ENCODE measurements at regions not wholly inside any gene's neighbourhood (a gene's known extent, or its start where the extent isn't known, plus 50 kb on each side); places are given as distances from the start of the nearest gene placed in this dataset.
"Not testable (repeated sequence)": the region's sequence is repeated elsewhere in the genome, so short reads cannot be mapped to it uniquely, and the experiment has no call there.

DNA sequence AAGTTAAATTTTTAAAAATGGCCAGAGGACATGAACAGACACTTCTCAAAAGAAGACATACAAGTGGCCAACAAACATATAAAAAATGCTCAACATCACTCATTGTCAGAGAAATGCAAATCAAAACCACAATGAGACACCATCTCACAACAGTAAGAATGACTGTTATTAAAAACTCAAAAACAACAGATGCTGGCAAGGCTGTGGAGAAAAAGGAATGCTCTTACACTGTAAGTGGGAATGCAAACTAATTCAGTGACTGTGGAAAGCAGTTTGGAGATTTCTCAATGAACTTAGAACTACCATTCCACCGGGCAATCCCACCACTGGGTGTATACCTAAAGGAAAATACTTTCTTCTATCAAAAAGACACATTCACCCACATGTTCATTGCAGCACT lies 168.5 kb upstream of the PIK3R1 start:
- Histone ChIP-seq H3K4me1 (replicated peaks) (peaks cover 15% of the 10 kb centered on the region), H3K27me3 (replicated peaks) (no peaks in the 10 kb centered on the region), H3K4me3 (no peak overlapping the region), H3K27ac (peak overlapping the region; percentile 87), H3K36me3 (no peaks in the 10 kb centered on the region), H3K9me3 (replicated peaks) (0 out of 2 replicates have a peak, but pooled peaks cover 3% of the 10 kb centered on the region)
- DNase-seq (ENCODE audit: low read depth in 1 of 2, low spot score in 2 of 2) = peak in 1 of 2 experiments; percentile 38

DNA sequence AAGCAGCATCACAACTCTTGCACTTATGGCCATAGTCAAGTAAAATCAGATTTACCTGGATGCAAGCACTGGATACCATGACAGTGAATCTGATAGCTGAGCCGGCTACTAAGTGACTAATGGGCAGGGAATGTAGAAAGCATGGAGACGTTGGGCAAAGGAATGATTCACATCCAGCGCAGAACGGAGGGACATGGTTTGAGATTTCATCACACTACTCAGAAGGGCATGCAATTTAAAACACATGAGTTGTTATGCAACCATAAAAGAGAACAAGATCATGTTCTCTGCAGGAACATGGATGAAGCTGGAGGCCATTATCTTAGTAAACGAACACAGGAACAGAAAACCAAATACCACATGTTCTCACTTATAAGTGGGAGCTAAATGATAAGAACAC lies 169.1 kb upstream of the PIK3R1 start:
- Histone ChIP-seq H3K36me3 (no peaks in the 10 kb centered on the region), H3K4me3 (no peak overlapping the region), H3K27ac (peak overlapping the region; percentile 87), H3K4me1 (replicated peaks) (peaks cover 15% of the 10 kb centered on the region), H3K27me3 (replicated peaks) (no peaks in the 10 kb centered on the region), H3K9me3 (replicated peaks) (0 out of 2 replicates have a peak, but pooled peaks cover 3% of the 10 kb centered on the region)
- DNase-seq (ENCODE audit: low read depth in 1 of 2, low spot score in 2 of 2) = peak; percentile 51 to 56

DNA sequence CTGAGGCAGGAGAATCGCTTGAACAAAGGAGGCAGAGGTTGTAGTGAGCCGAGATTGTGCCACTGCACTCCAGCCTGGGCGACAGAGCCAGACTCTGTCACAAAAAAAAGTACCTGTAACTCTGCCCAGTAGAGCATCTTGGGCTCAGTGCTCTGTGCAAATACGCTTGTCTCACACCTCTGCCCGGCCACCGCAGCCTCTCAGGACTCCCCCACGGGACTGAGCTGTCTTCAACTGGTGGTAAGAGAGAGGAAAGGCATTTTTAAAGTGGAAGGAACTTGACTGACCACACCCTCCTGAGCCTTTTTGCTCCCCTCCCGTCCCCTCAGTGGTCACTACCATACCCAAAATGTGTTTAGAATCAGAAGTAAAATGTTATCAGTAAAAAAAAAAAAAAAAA lies 174.3 kb upstream of the PIK3R1 start:
- Histone ChIP-seq H3K4me3 (no peak overlapping the region), H3K27ac (no peak overlapping the region), H3K9me3 (replicated peaks) (no peaks in the 10 kb centered on the region), H3K27me3 (replicated peaks) (no peaks in the 10 kb centered on the region), H3K36me3 (no peaks in the 10 kb centered on the region), H3K4me1 (replicated peaks) (peaks cover 3% of the 10 kb centered on the region)
- DNase-seq (ENCODE audit: low read depth in 1 of 2, low spot score in 2 of 2) = no peak

DNA sequence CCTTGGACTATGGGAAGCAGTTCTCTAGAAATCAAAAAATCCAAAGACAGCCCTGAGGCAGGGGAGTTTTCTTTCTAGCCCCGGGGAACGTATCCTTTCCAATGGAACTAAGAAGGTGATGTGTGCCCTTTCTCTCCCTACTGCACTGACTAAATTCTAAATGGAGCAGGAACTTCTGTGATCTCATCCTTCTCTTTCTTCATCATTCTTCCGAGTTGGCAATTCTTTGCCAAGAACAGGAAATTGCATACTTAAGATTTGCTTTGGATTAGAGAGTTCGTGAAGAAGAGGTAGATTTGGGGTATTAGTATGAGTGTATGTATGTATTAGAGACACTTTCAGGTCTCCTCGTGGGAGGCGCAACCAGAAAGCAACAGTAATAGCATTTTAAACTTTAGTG lies 178.0 kb upstream of the PIK3R1 start:
- Histone ChIP-seq H3K36me3 (no peaks in the 10 kb centered on the region), H3K4me1 (replicated peaks) (no peaks in the 10 kb centered on the region), H3K4me3 (no peak overlapping the region), H3K27ac (no peak overlapping the region), H3K9me3 (replicated peaks) (no peaks in the 10 kb centered on the region), H3K27me3 (replicated peaks) (no peaks in the 10 kb centered on the region)
- no peak for DNase-seq (ENCODE audit: low read depth in 1 of 2, low spot score in 2 of 2)

DNA sequence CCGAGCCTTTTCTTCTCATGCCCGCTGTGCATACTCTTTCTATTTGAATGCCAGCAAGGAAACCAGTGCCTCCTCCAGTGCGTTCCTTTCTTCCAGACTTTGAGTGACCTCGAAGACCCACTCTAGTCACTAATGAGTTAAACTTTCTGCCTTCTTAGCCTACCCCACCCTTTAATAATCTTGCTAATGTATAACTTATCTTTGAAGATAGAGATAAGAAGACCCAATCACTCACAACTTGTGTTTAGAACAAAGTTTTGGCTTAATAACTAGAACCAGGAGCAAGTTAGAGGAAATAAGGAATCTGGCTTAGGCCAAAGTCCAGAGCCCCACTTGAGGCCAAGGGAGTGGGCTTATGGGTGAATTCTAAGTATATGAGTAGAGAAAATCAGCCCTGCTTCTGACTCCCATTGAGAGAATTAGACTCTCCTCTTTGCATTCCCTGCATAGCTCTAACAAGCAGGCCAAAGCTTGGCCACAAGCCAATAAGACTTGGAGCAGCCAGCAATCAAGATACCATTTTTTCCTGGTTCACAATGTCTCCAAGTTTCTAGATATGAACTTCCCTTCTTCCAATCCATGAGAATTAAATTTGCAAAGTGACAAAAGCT lies 181.5 kb upstream of the PIK3R1 start:
- H3K27ac ChIP-seq = no peak overlapping the region
- DNase-seq (ENCODE audit: low read depth in 1 of 2, low spot score in 2 of 2) = no peak
- no peaks in the 10 kb centered on the region for H3K4me1 ChIP-seq (replicated peaks)
- no peaks in the 10 kb centered on the region for H3K27me3 ChIP-seq (replicated peaks)
- H3K4me3 ChIP-seq = no peak overlapping the region
- no peaks in the 10 kb centered on the region for H3K9me3 ChIP-seq (replicated peaks)
- H3K36me3 ChIP-seq = no peaks in the 10 kb centered on the region

DNA sequence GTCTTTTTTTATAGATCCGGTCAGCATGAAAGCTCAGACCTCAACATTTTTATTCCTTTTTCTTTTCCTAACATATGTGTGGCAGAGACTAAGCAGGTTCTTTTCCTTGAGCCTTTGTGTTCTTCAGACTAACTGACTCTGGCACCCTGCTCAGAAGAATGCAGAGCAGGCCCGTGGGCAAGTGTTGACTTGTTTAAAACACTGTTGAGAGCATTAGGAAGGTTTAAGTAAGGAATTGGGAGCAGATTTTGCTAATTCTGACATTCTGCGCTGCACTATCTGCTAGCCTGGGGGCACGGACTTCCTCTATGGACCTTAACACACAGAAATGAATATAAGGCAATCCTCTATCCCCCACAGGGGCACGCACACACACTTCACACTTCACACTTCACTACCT lies 182.5 kb upstream of the PIK3R1 start:
- H3K4me1 ChIP-seq (replicated peaks) = 0 out of 2 replicates have a peak, but pooled peaks cover under 1% of the 10 kb centered on the region
- H3K4me3 ChIP-seq = no peak overlapping the region
- H3K27me3 ChIP-seq (replicated peaks) = no peaks in the 10 kb centered on the region
- H3K9me3 ChIP-seq (replicated peaks) = no peaks in the 10 kb centered on the region
- no peak for DNase-seq (ENCODE audit: low read depth in 1 of 2, low spot score in 2 of 2)
- no peaks in the 10 kb centered on the region for H3K36me3 ChIP-seq
- H3K27ac ChIP-seq = no peak overlapping the region

DNA sequence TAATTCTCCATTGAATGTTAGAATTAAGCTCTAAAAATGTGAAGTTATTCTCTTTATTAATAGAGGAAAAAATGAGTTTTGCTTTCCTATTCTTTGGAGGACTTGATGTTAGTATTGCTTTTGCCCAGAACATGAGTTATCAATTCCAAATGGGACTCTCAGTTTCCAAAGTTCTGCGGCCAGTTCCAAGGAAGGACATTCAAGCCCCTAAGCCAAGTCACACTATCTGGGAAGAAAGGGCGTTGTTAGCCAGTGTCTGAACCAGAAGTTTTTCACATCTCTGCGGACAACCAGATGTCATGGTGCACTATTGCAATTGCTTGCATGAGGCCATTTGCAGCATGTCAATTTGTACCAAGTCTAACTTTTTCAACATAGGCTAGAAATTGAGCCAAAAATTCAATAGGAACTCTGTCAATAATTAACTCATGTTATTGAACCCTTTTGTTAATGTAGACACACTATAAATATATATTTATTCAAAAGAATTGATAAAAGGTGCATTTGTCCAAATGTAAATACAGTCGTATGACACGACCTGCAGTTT lies 183.3 kb upstream of the PIK3R1 start:
- no peaks in the 10 kb centered on the region for H3K9me3 ChIP-seq (replicated peaks)
- no peak for DNase-seq (ENCODE audit: low read depth in 1 of 2, low spot score in 2 of 2)
- no peaks in the 10 kb centered on the region for H3K36me3 ChIP-seq
- peaks cover 5% of the 10 kb centered on the region; the same call in 1 of the 2 replicates for H3K4me1 ChIP-seq (replicated peaks)
- H3K27me3 ChIP-seq (replicated peaks) = no peaks in the 10 kb centered on the region
- no peak overlapping the region for H3K4me3 ChIP-seq
- H3K27ac ChIP-seq = no peak overlapping the region

DNA sequence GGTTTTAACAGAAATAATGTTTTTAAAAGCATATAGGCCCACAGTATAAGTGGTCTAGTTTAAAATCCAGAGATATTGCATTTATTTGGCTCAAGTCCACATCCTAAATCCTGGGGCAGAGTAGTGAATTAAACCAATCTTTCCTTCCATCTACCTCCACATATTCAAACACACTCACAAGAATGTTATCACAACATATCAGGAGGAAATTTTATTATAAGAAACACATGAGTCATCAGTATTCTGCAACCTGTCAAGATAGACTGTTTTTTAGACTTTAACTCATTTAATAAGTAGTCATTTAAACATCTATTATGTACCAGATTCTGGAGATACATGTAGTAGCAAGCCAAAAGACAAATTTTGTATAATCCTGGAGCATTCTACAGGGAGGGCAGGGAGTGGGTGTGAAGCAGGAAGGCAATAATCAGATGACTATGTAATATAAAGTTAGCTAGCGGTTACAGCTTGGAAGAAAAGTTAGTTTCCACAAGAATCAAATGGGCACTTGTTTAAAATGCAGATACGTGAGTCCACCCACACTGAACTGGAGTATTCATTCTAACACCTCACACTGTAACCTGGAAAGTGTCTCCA lies 187.3 kb upstream of the PIK3R1 start:
- no peaks in the 10 kb centered on the region for H3K27me3 ChIP-seq (replicated peaks)
- no peak for DNase-seq (ENCODE audit: low read depth in 1 of 2, low spot score in 2 of 2)
- H3K4me3 ChIP-seq = no peak overlapping the region
- no peaks in the 10 kb centered on the region for H3K36me3 ChIP-seq
- H3K27ac ChIP-seq = no peak overlapping the region
- H3K4me1 ChIP-seq (replicated peaks) = peaks cover 9% of the 10 kb centered on the region; the same call in 1 of the 2 replicates
- H3K9me3 ChIP-seq (replicated peaks) = no peaks in the 10 kb centered on the region

DNA sequence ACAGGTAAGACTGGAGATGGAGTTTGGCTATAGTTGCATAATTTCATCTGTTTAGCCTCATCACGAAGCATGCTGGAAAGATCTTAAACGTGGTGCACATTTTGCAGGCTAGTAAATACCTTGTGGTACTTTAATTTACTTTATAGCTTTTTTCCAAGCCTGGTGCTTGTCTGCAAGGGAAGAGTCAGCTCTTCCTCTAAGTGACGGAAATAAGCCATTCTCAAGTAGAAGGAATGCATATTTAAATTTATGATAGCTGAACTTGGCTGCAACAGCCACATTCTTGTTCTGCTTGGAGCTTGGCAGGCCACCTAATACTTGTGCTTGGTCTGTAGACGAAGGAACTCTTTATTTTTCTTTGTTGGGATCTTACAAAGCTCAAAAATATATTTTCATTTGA lies 188.0 kb upstream of the PIK3R1 start:
- peak in 1 of 2 experiments; percentile 19 for DNase-seq (ENCODE audit: low read depth in 1 of 2, low spot score in 2 of 2)
- no peak overlapping the region for H3K27ac ChIP-seq
- no peaks in the 10 kb centered on the region for H3K9me3 ChIP-seq (replicated peaks)
- no peak overlapping the region for H3K4me3 ChIP-seq
- H3K36me3 ChIP-seq = no peaks in the 10 kb centered on the region
- H3K4me1 ChIP-seq (replicated peaks) = peaks cover 9% of the 10 kb centered on the region; the same call in 1 of the 2 replicates
- H3K27me3 ChIP-seq (replicated peaks) = no peaks in the 10 kb centered on the region

DNA sequence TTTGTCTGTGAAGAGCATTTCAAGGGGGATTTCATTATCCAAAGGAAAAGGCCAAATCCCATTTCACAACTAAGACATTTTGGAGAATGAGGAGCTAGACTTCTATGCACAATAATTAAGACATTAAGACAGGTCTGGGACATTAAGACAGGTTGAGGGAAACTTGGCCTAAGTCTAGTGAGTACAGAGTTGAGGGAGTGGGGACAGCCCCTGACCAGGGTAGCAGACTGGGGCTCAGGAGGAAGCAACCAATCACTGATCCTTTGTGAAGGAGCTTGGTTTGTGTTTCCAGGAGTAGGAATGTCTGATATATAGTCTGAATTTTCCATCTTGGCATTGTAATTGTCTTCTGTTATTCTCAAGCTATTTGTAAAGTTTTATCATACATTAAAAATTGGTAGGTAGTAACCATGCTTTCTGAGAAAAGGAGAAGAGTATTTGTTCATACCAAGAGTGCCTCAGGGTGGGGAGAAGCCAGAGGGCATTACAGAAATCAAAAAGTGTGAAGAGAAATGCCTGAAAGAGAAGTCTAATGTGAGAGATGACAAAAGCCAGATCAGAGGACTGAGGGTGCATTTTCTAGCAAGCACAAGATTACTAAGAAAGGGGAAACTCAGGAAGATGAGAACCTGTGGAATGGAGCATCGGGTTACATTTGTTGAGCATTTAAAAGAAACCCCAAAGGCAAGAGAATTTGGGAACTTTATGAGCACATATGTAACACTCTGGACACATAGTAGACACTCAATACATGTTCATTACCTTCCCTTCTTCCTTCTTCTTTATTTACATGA lies 189.3 kb upstream of the PIK3R1 start:
- no peaks in the 10 kb centered on the region for H3K36me3 ChIP-seq
- H3K27me3 ChIP-seq (replicated peaks) = no peaks in the 10 kb centered on the region
- H3K27ac ChIP-seq = no peak overlapping the region
- no peaks in the 10 kb centered on the region for H3K9me3 ChIP-seq (replicated peaks)
- peaks cover 9% of the 10 kb centered on the region; the same call in 1 of the 2 replicates for H3K4me1 ChIP-seq (replicated peaks)
- no peak for DNase-seq (ENCODE audit: low read depth in 1 of 2, low spot score in 2 of 2)
- no peak overlapping the region for H3K4me3 ChIP-seq

DNA sequence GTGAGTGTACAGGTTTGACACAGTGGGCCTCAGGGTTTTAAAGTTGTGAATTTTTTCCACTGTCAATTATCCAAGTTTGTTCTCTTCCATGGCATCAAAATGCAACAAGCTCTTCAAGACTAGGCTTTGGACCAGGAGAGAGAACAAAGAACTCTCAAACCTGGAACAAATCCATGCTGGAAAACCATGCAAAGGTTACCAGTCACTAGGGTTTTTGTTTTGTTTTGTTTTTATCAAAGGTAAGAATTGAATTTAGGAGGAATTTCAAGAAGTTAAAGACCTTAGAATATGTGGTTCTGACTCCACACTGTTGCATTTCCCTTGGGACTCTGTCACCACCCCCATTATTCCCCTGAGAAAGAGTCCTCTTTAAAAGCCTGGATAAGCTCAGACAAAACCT lies 191.1 kb upstream of the PIK3R1 start:
- Histone ChIP-seq H3K27ac (no peak overlapping the region), H3K9me3 (replicated peaks) (no peaks in the 10 kb centered on the region), H3K4me1 (replicated peaks) (peaks cover 9% of the 10 kb centered on the region; the same call in 1 of the 2 replicates), H3K4me3 (no peak overlapping the region), H3K36me3 (no peaks in the 10 kb centered on the region), H3K27me3 (replicated peaks) (no peaks in the 10 kb centered on the region)
- DNase-seq (ENCODE audit: low read depth in 1 of 2, low spot score in 2 of 2) = no peak

DNA sequence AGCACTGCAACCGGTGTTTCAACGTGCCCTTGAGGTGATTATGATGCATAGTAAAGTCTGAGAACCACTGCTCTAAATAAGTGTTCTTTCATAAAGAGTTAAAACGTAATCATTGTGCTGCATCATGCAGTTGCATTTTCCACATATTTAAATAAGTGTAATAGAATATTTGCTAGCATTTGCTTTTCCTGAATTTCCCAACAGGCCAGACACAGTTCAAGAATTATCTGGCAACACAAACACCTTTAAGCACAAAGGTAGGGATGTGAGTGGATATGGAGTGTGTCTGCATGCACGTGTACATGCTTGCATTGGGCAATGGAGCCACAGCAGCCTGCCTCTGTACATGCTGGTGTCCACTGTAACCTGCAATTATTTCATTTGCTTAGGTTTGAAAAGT lies 193.6 kb upstream of the PIK3R1 start:
- Histone ChIP-seq H3K4me1 (replicated peaks) (no peaks in the 10 kb centered on the region), H3K27ac (no peak overlapping the region), H3K27me3 (replicated peaks) (no peaks in the 10 kb centered on the region), H3K36me3 (no peaks in the 10 kb centered on the region), H3K4me3 (no peak overlapping the region), H3K9me3 (replicated peaks) (no peaks in the 10 kb centered on the region)
- DNase-seq (ENCODE audit: low read depth in 1 of 2, low spot score in 2 of 2) = no peak

DNA sequence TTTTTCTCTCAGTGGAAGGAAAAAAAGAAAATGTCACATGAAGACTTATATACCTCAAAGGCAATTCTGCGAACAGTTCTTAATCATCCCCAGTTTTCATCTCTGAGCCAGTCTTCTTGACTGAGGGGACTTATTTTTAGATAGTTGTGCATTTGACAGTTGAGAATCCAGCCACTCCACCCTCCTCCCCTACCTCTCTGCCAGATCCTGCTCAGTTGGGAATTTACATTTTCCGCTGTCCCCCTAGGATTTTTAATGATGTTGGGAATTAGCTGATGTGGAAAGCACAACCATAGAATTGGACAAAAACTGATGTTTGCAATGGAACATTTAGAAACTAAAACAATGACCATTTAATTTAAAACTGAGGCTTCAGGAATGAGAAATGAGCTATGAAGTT lies 194.3 kb upstream of the PIK3R1 start:
- Histone ChIP-seq H3K9me3 (replicated peaks) (no peaks in the 10 kb centered on the region), H3K27me3 (replicated peaks) (no peaks in the 10 kb centered on the region), H3K4me1 (replicated peaks) (no peaks in the 10 kb centered on the region), H3K4me3 (no peak overlapping the region), H3K36me3 (no peaks in the 10 kb centered on the region), H3K27ac (no peak overlapping the region)
- no peak for DNase-seq (ENCODE audit: low read depth in 1 of 2, low spot score in 2 of 2)

DNA sequence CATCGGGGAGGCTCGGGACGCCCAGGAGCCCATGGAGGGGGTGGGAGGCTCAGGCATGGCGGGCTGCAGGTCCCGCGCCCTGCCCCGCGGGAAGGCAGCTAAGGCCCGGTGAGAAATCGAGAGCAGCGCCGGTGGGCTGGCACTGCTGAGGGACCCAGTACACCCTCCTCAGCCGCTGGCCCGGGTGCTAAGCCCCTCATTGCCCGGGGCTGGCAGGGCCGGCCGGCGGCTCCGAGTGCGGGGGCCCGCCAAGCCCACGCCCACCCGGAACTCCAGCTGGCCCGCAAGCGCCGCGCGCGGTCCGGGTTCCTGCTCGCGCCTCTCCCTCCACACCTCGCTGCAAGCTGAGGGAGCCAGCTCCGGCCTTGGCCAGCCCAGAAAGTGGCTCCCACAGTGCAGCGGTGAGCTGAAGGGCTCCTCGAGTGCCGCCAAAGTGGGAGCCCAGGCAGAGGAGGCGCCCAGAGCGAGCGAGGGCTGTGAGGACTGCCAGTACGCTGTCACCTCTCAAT lies 195.0 kb upstream of the PIK3R1 start:
- not testable (repeated sequence) for H3K36me3 ChIP-seq; H3K27me3 ChIP-seq (replicated peaks); H3K4me1 ChIP-seq (replicated peaks); H3K27ac ChIP-seq; H3K9me3 ChIP-seq (replicated peaks); H3K4me3 ChIP-seq; DNase-seq (ENCODE audit: low read depth in 1 of 2, low spot score in 2 of 2)

Data from SJSA1 (cell line).